Retinal pigment epithelial cell (primary cell): ENCODE measurements at regions not wholly inside any gene's neighbourhood (a gene's known extent, or its start where the extent isn't known, plus 50 kb on each side); places are given as distances from the start of the nearest gene placed in this dataset.
"Not testable (repeated sequence)": the region's sequence is repeated elsewhere in the genome, so short reads cannot be mapped to it uniquely, and the experiment has no call there.

Source experiments
- DNase-seq: peaks from one replicate; pipeline ENCODE4 v3.0.0-alpha.2; 2010; ENCODE audit warnings: low read depth
- H3K4me3 ChIP-seq: 2 replicates; pipeline ENCODE4 v1.5.1; 2011; ENCODE audit warnings: mild to moderate bottlenecking, low read length, control low read depth, moderate library complexity
- CTCF ChIP-seq: conservative IDR thresholded peaks from 2 replicates; pipeline ENCODE4 v1.5.1; 2011; ENCODE audit warnings: low read depth, low read length, control low read depth, inconsistent platforms

GRCh38 chr1:74869702-74870101 lies 136.8 kb downstream of the TYW3 start:
- TF ChIP-seq CTCF: no peak
- DNase-seq: no peak
- no peak overlapping the region for H3K4me3 ChIP-seq

- H3K4me3 ChIP-seq, DNase-seq: not testable (repeated sequence)
Measured at GRCh38 chr1:74877366-74877765, 144.4 kb downstream of the TYW3 start.

- no peak overlapping the region for H3K4me3 ChIP-seq
- no peak for TF ChIP-seq CTCF
- no peak for DNase-seq
Measured at GRCh38 chr1:74895411-74895810, 162.5 kb downstream of the TYW3 start.

GRCh38 chr1:74908131-74908530 lies 175.2 kb downstream of the TYW3 start:
- H3K4me3 ChIP-seq: no peak overlapping the region
- no peak for DNase-seq
- TF ChIP-seq CTCF: no peak

- no peak for TF ChIP-seq CTCF
- no peak for DNase-seq
Measured at GRCh38 chr1:74908797-74909196, 175.8 kb downstream of the TYW3 start.

GRCh38 chr1:74913978-74914377 lies 181.0 kb downstream of the TYW3 start:
- H3K4me3 ChIP-seq: no peak overlapping the region
- no peak for TF ChIP-seq CTCF
- no peak for DNase-seq

More at GRCh38 chr1:74908797-74909196, 175.8 kb downstream of the TYW3 start:
- no peak overlapping the region for H3K4me3 ChIP-seq

- TF ChIP-seq CTCF: no peak
- DNase-seq: no peak
- no peak overlapping the region for H3K4me3 ChIP-seq
Measured at GRCh38 chr1:74933500-74933899, 200.5 kb downstream of the TYW3 start.

GRCh38 chr1:74935446-74935845 lies 198.7 kb upstream of the LHX8 start:
- DNase-seq: no peak
- H3K4me3 ChIP-seq: no peak overlapping the region
- TF ChIP-seq CTCF: no peak
